ENCODE measurements at regions not wholly inside any gene's neighbourhood (a gene's known extent, or its start where the extent isn't known, plus 50 kb on each side); places are given as distances from the start of the nearest gene placed in this dataset.
"Not testable (repeated sequence)": the region's sequence is repeated elsewhere in the genome, so short reads cannot be mapped to it uniquely, and the experiment has no call there.

DNA sequence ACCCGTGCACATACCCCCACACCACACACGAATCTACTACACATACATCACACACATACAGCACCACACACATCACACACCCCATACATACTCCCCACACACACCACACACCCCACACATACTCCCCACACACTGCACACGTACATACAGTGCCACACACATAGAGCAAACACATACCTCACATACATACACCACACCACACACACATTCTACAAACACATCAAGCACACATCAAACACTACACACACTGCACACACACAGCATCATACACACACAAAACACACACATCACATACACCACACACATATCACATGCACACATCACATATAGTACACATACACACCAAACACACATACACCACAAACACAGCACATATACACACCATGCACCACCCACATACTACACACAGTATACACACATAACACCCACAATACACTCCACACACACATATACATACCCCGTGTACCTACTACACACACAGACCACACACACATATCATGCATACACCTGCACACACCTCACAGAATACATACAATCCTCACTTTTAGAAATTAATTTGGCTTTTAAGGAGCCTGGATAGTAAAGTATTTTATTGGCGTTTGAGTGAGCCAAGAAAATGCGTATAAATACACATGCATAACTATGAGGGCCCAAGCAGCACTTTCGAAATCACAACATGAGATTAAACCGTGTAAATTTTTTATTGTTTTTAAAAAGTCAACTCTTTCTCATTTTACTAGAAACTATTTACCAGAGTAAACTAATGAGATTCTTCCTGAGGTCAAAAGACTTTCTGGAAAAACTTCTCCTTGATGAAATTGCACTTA lies 1461.4 kb downstream of the FOXD4L5 start:
- not testable (repeated sequence) for H3K27me3 ChIP-seq (ENCODE audit: control insufficient read depth, insufficient read depth, low read length); H3K9me3 ChIP-seq (ENCODE audit: control insufficient read depth, insufficient read depth, low read length); H3K27ac ChIP-seq (ENCODE audit: low read depth, low read length); H3K4me1 ChIP-seq (ENCODE audit: control insufficient read depth, insufficient read depth, low read length); H3K36me3 ChIP-seq (ENCODE audit: control insufficient read depth, insufficient read depth, low read length); H3K4me3 ChIP-seq (ENCODE audit: low read depth, low read length)
- WGBS (ENCODE audit: insufficient coverage): 52% methylated on average over 8 of the region's 8 CpGs
- DNase-seq (ENCODE audit: low read depth in 4 of 6, low spot score in 6 of 6): peak in 1 of 6 donors; percentile 12

DNA sequence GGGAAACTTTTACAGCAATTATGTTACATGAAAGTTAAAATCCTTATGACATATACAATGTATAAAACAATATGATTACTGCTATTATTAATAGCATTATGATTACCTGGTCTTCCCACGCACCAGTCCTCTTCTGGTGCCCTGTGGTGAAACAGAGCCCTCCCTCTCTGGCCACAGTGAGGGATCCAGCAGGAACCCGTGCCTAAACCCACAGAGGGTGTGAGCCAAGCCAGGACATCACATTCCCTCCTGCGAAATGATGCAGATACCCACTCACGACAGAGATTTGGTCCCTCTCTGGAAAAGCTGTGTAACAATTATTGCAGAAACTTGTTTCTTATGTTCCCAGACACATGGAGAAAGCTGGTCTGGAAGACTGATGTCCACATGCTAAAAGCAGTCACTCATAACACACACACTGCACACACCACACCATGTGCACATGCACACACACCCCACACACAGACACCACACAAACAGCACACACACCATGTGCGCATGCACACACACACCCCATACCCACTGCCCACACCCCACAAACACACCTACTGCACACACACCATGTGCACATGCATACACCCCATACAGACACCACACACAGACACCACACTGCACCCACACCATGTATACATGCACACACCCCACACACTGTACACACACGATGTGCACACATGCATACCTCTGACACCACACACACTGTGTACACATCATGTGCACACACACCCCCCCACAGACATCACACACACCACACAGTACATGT lies 1462.2 kb downstream of the FOXD4L5 start:
- 71% methylated on average over 1 of the region's 6 CpGs for WGBS (ENCODE audit: insufficient coverage)
- not testable (repeated sequence) for H3K9me3 ChIP-seq (ENCODE audit: control insufficient read depth, insufficient read depth, low read length); DNase-seq (ENCODE audit: low read depth in 4 of 6, low spot score in 6 of 6); H3K27ac ChIP-seq (ENCODE audit: low read depth, low read length); H3K27me3 ChIP-seq (ENCODE audit: control insufficient read depth, insufficient read depth, low read length); H3K4me1 ChIP-seq (ENCODE audit: control insufficient read depth, insufficient read depth, low read length); H3K4me3 ChIP-seq (ENCODE audit: low read depth, low read length); H3K36me3 ChIP-seq (ENCODE audit: control insufficient read depth, insufficient read depth, low read length)

GRCh38 chr9:63821293-63821692 lies 1463.7 kb downstream of the FOXD4L5 start:
- DNase-seq (ENCODE audit: low read depth in 4 of 6, low spot score in 6 of 6): peak in 2 of 6 donors; percentile 24 to 26
- H3K27ac ChIP-seq (ENCODE audit: low read depth, low read length); H3K4me3 ChIP-seq (ENCODE audit: low read depth, low read length); H3K9me3 ChIP-seq (ENCODE audit: control insufficient read depth, insufficient read depth, low read length); H3K36me3 ChIP-seq (ENCODE audit: control insufficient read depth, insufficient read depth, low read length): not testable (repeated sequence)
- WGBS (ENCODE audit: insufficient coverage): 69% methylated on average over 9 of the region's 10 CpGs
- peaks cover 15% of the 10 kb centered on the region for H3K27me3 ChIP-seq (ENCODE audit: control insufficient read depth, insufficient read depth, low read length)
- H3K4me1 ChIP-seq (ENCODE audit: control insufficient read depth, insufficient read depth, low read length): peaks cover 13% of the 10 kb centered on the region

- DNase-seq (ENCODE audit: low read depth in 4 of 6, low spot score in 6 of 6); H3K9me3 ChIP-seq (ENCODE audit: control insufficient read depth, insufficient read depth, low read length): not testable (repeated sequence)
Measured at GRCh38 chr9:63820882-63821281, 1464.1 kb downstream of the FOXD4L5 start.

DNA sequence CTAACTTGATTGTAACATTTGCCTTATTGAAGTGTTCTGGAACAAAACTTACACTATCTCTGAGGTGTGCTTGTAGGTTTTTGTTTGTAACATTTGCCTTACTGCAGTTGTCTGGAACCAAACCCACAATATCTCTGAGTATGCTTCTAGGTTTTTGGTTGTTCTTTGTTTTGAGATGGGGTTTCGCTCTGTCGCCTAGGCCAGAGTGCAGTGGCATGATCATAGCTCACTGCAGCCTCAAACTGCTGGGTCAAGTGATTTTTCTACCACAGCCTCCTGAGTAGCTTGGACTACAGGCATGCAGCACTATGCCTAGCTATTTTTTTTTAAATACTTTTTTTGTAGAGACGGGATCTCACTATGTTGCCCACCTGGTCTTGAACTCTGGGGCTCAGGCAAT lies 1464.6 kb downstream of the FOXD4L5 start:
- H3K4me1 ChIP-seq (ENCODE audit: control insufficient read depth, insufficient read depth, low read length): peaks cover 13% of the 10 kb centered on the region
- not testable (repeated sequence) for H3K9me3 ChIP-seq (ENCODE audit: control insufficient read depth, insufficient read depth, low read length); H3K4me3 ChIP-seq (ENCODE audit: low read depth, low read length); H3K36me3 ChIP-seq (ENCODE audit: control insufficient read depth, insufficient read depth, low read length); DNase-seq (ENCODE audit: low read depth in 4 of 6, low spot score in 6 of 6); H3K27ac ChIP-seq (ENCODE audit: low read depth, low read length)
- H3K27me3 ChIP-seq (ENCODE audit: control insufficient read depth, insufficient read depth, low read length): peaks cover 15% of the 10 kb centered on the region
- WGBS (ENCODE audit: insufficient coverage): 78% methylated on average over 3 of the region's 3 CpGs

More at GRCh38 chr9:63820882-63821281, 1464.1 kb downstream of the FOXD4L5 start:
- Histone ChIP-seq H3K27me3 (ENCODE audit: control insufficient read depth, insufficient read depth, low read length) (peaks cover 15% of the 10 kb centered on the region), H3K4me1 (ENCODE audit: control insufficient read depth, insufficient read depth, low read length) (peaks cover 13% of the 10 kb centered on the region)
- H3K36me3 ChIP-seq (ENCODE audit: control insufficient read depth, insufficient read depth, low read length); H3K4me3 ChIP-seq (ENCODE audit: low read depth, low read length); H3K27ac ChIP-seq (ENCODE audit: low read depth, low read length): not testable (repeated sequence)
- WGBS (ENCODE audit: insufficient coverage): 76% methylated on average over 9 of the region's 13 CpGs

DNA sequence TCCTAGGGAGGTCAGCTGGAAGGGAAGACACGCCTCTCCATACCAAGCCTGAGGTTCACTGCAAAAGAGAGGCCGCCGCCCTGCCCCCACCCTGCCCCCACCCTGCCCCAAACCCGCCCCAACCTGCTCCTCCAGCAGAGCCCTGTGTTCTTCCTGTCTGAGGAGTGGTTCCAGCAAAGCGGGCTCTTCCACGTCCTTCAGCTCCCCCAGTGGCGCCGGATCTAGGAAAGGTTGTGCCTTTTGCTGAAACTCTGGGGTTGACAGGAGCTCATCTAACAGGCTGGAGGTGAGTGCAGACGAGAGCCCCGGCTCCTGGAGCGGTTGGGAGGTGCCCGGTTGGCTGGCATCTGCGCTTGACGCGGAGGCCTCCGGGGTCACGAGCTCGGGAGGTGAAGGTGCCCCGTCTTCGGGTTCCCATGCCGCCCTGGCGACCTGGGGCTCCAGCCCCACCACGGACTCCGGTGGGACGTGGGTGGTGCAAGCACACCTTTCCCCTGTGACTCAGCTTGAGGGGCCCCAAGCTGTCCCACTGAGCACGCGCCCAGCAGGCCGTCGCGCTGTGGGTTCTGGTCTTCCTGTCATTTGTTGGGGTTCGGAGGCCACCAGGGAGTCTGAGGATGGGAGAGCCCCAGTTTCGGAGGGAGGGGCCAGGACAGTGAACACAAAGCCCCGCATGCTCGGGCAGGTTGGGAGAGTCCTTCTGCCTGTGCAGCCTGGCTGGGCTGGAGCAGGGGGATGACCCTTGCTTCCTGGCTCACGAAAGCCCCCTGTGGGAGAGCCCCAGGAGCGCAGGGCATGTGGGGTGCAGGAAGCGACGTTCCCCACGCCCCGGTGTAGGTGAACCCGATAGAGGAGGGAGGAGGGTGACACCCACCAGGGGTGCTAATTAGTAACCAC lies 1467.1 kb downstream of the FOXD4L5 start:
- H3K4me1 ChIP-seq (ENCODE audit: control insufficient read depth, insufficient read depth, low read length): peaks cover 13% of the 10 kb centered on the region
- no peaks in the 10 kb centered on the region for H3K36me3 ChIP-seq (ENCODE audit: control insufficient read depth, insufficient read depth, low read length)
- WGBS (ENCODE audit: insufficient coverage): 21% methylated on average over 32 of the region's 41 CpGs
- H3K4me3 ChIP-seq (ENCODE audit: low read depth, low read length): peak overlapping the region; percentile 10
- peak in 2 of 6 donors; percentile 43 to 47 for DNase-seq (ENCODE audit: low read depth in 4 of 6, low spot score in 6 of 6)
- peaks cover 2% of the 10 kb centered on the region for H3K9me3 ChIP-seq (ENCODE audit: control insufficient read depth, insufficient read depth, low read length)
- H3K27me3 ChIP-seq (ENCODE audit: control insufficient read depth, insufficient read depth, low read length): peaks cover 15% of the 10 kb centered on the region
- no peak overlapping the region for H3K27ac ChIP-seq (ENCODE audit: low read depth, low read length)

GRCh38 chr9:63816751-63817621 lies 1468.0 kb downstream of the FOXD4L5 start:
- WGBS (ENCODE audit: insufficient coverage): 15% methylated on average over 36 of the region's 36 CpGs
- Histone ChIP-seq H3K9me3 (ENCODE audit: control insufficient read depth, insufficient read depth, low read length) (peaks cover 2% of the 10 kb centered on the region), H3K36me3 (ENCODE audit: control insufficient read depth, insufficient read depth, low read length) (no peaks in the 10 kb centered on the region), H3K27me3 (ENCODE audit: control insufficient read depth, insufficient read depth, low read length) (peaks cover 15% of the 10 kb centered on the region), H3K27ac (ENCODE audit: low read depth, low read length) (no peak overlapping the region), H3K4me1 (ENCODE audit: control insufficient read depth, insufficient read depth, low read length) (peaks cover 13% of the 10 kb centered on the region), H3K4me3 (ENCODE audit: low read depth, low read length) (peak overlapping the region; percentile 31)
- DNase-seq (ENCODE audit: low read depth in 4 of 6, low spot score in 6 of 6): peak; percentile 45 to 97 (median 78)

DNA sequence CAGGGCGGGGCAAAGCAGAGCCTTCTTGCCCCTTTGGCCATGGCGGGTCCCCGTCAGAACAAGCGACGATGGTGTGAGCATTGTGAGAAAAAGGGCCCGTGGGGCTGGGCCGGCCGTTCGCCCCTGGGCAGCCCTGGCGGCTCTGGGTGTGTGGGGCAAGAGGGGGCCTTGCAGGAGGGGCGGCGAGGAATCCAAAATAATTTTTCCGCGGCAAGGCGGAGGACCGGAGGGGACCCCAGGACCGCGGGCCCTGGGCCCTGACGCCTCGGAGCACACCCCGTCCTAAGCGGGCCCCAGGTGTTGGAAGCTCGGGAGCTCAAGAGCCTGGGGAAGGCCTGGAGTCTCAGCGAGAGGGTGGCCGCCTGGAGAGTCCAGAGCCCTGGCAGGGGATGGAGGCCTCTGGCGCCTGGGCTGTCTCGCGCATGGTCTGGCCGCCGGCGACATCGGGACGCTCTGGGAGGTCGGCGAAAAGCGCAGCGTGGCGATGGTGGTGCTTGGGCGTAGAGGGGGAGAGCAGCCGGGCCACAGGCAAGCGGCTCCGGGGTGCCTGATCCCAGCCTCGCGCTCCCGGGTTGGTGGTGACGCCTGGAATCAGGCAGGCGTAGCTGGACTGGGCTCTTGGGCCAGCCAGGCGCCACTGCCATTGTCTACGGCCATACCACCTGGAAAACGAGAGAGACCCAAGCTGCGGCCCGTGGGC lies 1469.9 kb downstream of the FOXD4L5 start:
- H3K36me3 ChIP-seq (ENCODE audit: control insufficient read depth, insufficient read depth, low read length); H3K9me3 ChIP-seq (ENCODE audit: control insufficient read depth, insufficient read depth, low read length); H3K27ac ChIP-seq (ENCODE audit: low read depth, low read length); DNase-seq (ENCODE audit: low read depth in 4 of 6, low spot score in 6 of 6); H3K4me3 ChIP-seq (ENCODE audit: low read depth, low read length): not testable (repeated sequence)
- WGBS (ENCODE audit: insufficient coverage): 63% methylated on average over 26 of the region's 52 CpGs
- Histone ChIP-seq H3K4me1 (ENCODE audit: control insufficient read depth, insufficient read depth, low read length) (peaks cover 13% of the 10 kb centered on the region), H3K27me3 (ENCODE audit: control insufficient read depth, insufficient read depth, low read length) (peaks cover 15% of the 10 kb centered on the region)
